ENCODE measurements at regions not wholly inside any gene's neighbourhood (a gene's known extent, or its start where the extent isn't known, plus 50 kb on each side); places are given as distances from the start of the nearest gene placed in this dataset.

GRCh38 chr5:147092044-147092443, 142.8 kb upstream of the STK32A start:
- TF ChIP-seq, protein P1, sequence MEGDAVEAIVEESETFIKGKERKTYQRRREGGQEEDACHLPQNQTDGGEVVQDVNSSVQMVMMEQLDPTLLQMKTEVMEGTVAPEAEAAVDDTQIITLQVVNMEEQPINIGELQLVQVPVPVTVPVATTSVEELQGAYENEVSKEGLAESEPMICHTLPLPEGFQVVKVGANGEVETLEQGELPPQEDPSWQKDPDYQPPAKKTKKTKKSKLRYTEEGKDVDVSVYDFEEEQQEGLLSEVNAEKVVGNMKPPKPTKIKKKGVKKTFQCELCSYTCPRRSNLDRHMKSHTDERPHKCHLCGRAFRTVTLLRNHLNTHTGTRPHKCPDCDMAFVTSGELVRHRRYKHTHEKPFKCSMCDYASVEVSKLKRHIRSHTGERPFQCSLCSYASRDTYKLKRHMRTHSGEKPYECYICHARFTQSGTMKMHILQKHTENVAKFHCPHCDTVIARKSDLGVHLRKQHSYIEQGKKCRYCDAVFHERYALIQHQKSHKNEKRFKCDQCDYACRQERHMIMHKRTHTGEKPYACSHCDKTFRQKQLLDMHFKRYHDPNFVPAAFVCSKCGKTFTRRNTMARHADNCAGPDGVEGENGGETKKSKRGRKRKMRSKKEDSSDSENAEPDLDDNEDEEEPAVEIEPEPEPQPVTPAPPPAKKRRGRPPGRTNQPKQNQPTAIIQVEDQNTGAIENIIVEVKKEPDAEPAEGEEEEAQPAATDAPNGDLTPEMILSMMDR (IDR thresholded peaks at IDR 0.05), result no peak
- TF ChIP-seq POLR2AphosphoS5 (IDR thresholded peaks at IDR 0.05) (no peak), POLR2A (IDR thresholded peaks at IDR 0.05) (no peak), EP300 (IDR thresholded peaks at IDR 0.05) (no peak)

Data from stomach (tissue), 4 donors.